NCI-H2196 (cell line): ENCODE measurements at regions not wholly inside any gene's neighbourhood (a gene's known extent, or its start where the extent isn't known, plus 50 kb on each side); places are given as distances from the start of the nearest gene placed in this dataset.

Experiments
- DNase-seq: peaks from one replicate; lab custom pipeline; 2025; ENCODE audit not compliant: unreplicated experiment; lab: John Stamatoyannopoulos, UW

- no peak for DNase-seq
These were observed 75.7 kb upstream of the FOXP4 start for GRCh38 chr6:41470331-41471063.

- no peak for DNase-seq
These were observed 74.9 kb upstream of the FOXP4 start for GRCh38 chr6:41471064-41471895.

- DNase-seq: no peak
These were observed 71.8 kb upstream of the FOXP4 start for GRCh38 chr6:41474213-41474933.

- no peak for DNase-seq
These were observed 71.0 kb upstream of the FOXP4 start for GRCh38 chr6:41475164-41475563.

- DNase-seq: no peak
These were observed 70.3 kb upstream of the FOXP4 start for GRCh38 chr6:41475737-41476357.

GRCh38 chr6:41476401-41476800, 69.8 kb upstream of the FOXP4 start:
- DNase-seq: no peak

- DNase-seq: peak; percentile 18
These were observed 68.6 kb upstream of the FOXP4 start for GRCh38 chr6:41477572-41477971.

- DNase-seq: no peak
These were observed 62.2 kb upstream of the FOXP4 start for GRCh38 chr6:41483943-41484342.

- no peak for DNase-seq
These were observed 58.2 kb upstream of the FOXP4 start for GRCh38 chr6:41487860-41488432.

- DNase-seq: no peak
These were observed 57.6 kb upstream of the FOXP4 start for GRCh38 chr6:41488433-41489119.

GRCh38 chr6:41489120-41489851, 56.9 kb upstream of the FOXP4 start:
- DNase-seq: no peak

- DNase-seq: no peak
These were observed 53.8 kb upstream of the FOXP4 start for GRCh38 chr6:41492261-41492891.

GRCh38 chr6:41494212-41495110, 51.7 kb upstream of the FOXP4 start:
- DNase-seq: no peak
